ENCODE measurements at regions not wholly inside any gene's neighbourhood (a gene's known extent, or its start where the extent isn't known, plus 50 kb on each side); places are given as distances from the start of the nearest gene placed in this dataset.
A peak's percentile ranks its signal among the peaks of the same experiment; 100 is the strongest.

DNA sequence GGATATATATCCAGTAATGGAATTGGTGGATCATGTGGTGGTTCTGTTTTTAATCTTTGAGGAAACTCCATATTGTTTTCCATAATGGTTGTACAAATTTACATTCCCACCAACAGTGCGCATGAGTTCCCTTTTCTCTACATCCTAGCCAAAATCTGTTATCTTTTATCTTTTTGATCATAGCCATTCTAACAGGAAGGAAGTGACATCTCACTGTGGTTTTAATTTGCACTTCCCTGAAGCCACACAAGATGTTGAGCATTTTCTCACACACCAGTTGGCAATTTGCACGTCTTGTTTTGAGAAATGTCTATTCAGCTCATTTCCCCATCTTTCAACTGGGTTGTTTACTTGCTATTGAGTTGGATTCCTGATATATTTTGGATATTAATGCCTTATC, 194.9 kb downstream of the CBLL2 start:
- Mint-ChIP-seq H3K4me1 (ENCODE audit: low read depth) (no peaks in the 10 kb centered on the region), H3K36me3 (ENCODE audit: low read depth) (no peaks in the 10 kb centered on the region), H3K9me3 (no peaks in the 10 kb centered on the region), H3K27me3 (ENCODE audit: insufficient read depth) (no peaks in the 10 kb centered on the region), H3K4me3 (no peak overlapping the region), H3K27ac (no peak overlapping the region)
- DNase-seq, result no peak
- TF ChIP-seq, protein P1, sequence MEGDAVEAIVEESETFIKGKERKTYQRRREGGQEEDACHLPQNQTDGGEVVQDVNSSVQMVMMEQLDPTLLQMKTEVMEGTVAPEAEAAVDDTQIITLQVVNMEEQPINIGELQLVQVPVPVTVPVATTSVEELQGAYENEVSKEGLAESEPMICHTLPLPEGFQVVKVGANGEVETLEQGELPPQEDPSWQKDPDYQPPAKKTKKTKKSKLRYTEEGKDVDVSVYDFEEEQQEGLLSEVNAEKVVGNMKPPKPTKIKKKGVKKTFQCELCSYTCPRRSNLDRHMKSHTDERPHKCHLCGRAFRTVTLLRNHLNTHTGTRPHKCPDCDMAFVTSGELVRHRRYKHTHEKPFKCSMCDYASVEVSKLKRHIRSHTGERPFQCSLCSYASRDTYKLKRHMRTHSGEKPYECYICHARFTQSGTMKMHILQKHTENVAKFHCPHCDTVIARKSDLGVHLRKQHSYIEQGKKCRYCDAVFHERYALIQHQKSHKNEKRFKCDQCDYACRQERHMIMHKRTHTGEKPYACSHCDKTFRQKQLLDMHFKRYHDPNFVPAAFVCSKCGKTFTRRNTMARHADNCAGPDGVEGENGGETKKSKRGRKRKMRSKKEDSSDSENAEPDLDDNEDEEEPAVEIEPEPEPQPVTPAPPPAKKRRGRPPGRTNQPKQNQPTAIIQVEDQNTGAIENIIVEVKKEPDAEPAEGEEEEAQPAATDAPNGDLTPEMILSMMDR (IDR thresholded peaks at IDR 0.05), result no peak

DNA sequence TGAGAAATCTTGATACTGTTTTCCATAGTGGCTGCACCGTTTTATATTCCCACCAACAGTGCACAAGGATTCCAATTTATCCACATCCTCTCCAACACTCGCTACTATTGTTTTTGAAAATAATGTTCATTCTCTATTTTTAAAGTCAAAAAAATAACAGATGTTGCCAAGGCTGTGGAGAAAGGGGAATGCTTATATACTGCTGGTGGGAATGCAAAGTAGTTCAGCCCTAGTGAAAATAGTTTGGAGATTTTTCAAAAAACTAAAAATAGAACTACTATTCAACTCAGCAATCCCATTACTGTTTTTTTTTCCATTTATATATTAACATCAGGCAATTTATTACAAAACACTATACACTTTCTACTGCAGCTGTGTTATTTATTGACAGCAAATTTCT, 208.7 kb downstream of the CBLL2 start:
- no peaks in the 10 kb centered on the region for H3K4me1 Mint-ChIP-seq (ENCODE audit: low read depth)
- TF ChIP-seq, protein P1 (IDR thresholded peaks at IDR 0.05), result no peak
- H3K27ac Mint-ChIP-seq, result no peak overlapping the region
- H3K4me3 Mint-ChIP-seq, result no peak overlapping the region
- H3K36me3 Mint-ChIP-seq (ENCODE audit: low read depth), result peaks cover 11% of the 10 kb centered on the region; the same call in 1 of the 2 replicates
- DNase-seq, result peak; percentile 2
- peaks cover 13% of the 10 kb centered on the region; the same call in 1 of the 2 replicates for H3K9me3 Mint-ChIP-seq
- no peaks in the 10 kb centered on the region for H3K27me3 Mint-ChIP-seq (ENCODE audit: insufficient read depth)

DNA sequence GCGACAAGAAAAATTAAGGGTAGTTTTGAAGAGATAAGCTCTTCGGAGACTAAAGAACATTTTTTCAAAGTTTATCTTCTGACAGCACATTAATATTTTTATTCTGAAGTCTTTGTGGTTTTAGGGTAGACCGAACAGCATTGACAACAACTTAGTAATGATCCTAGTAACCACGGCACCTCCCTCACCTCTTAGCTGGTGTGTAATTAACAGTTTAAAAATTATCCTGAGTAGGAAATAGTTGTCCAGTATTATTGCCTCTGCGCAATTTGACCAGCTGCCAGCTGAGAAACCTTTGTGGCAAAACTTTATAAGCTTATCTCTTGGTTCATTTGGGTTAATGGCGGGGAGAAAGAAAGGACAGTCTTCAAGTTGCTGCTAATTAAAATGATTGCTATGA, 213.6 kb downstream of the CBLL2 start:
- H3K36me3 Mint-ChIP-seq (ENCODE audit: low read depth), result no peaks in the 10 kb centered on the region
- no peak for DNase-seq
- no peak overlapping the region for H3K4me3 Mint-ChIP-seq
- H3K27me3 Mint-ChIP-seq (ENCODE audit: insufficient read depth), result no peaks in the 10 kb centered on the region
- no peaks in the 10 kb centered on the region for H3K4me1 Mint-ChIP-seq (ENCODE audit: low read depth)
- no peaks in the 10 kb centered on the region for H3K9me3 Mint-ChIP-seq
- TF ChIP-seq, protein P1 (IDR thresholded peaks at IDR 0.05), result no peak
- H3K27ac Mint-ChIP-seq, result no peak overlapping the region

DNA sequence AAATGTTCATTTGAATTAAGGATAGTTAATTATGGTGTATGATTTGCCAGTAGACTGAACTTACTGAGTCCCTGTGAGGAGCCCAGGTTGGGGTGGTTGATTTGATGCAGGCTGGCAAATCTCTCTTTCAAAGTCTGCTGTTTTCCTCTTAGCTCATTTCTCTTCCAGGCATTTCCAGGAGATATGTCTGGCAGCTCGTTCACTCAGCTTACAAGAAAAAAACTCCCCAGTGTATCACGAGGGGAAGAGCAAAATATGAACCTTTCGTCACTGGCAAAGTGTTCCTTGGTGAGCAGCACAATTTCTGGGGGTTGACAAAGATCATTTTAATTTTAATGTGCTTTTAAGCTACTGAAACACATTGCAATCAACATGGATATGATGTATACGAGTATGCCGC, 244.2 kb downstream of the CBLL2 start:
- H3K9me3 Mint-ChIP-seq, result no peaks in the 10 kb centered on the region
- DNase-seq, result no peak
- no peak overlapping the region for H3K27ac Mint-ChIP-seq
- no peaks in the 10 kb centered on the region for H3K27me3 Mint-ChIP-seq (ENCODE audit: insufficient read depth)
- TF ChIP-seq, protein P1 (IDR thresholded peaks at IDR 0.05), result no peak
- no peak overlapping the region for H3K4me3 Mint-ChIP-seq
- peaks cover 7% of the 10 kb centered on the region for H3K4me1 Mint-ChIP-seq (ENCODE audit: low read depth)
- H3K36me3 Mint-ChIP-seq (ENCODE audit: low read depth), result no peaks in the 10 kb centered on the region

DNA sequence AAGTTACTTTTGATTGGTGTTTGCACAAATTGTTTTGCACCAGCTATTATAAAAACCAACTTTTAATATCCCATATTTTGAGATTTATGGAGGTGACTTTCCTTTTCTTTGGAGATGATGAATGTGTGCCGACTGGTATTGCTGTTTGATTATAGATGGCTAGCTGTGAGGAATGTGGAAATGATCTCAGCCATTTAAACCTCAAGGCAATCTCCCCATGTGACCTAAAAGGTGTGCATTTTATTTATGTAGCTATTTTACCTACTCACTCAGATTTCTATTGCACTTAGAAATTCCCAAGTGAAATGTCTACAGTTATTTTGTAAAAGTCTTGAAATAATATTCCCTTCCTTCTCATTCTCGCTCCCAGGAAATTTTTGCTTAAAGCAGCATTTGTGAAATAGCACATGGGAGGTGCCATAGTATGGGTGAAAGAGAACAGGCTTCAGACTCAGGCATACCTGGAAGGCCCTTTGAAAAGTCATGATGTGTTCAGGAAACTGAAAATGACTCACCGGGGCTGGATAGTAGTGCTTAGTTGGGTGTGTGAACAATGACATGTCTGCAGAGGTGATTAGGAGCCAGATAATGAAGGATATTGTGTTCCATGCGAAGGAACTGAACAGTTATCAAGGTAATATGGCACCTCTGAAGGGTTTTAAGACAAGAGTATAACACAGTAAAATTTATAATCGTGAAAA, 247.6 kb downstream of the CBLL2 start:
- no peak for DNase-seq
- no peaks in the 10 kb centered on the region for H3K27me3 Mint-ChIP-seq (ENCODE audit: insufficient read depth)
- H3K36me3 Mint-ChIP-seq (ENCODE audit: low read depth), result no peaks in the 10 kb centered on the region
- no peak overlapping the region for H3K4me3 Mint-ChIP-seq
- peaks cover 7% of the 10 kb centered on the region for H3K4me1 Mint-ChIP-seq (ENCODE audit: low read depth)
- no peaks in the 10 kb centered on the region for H3K9me3 Mint-ChIP-seq
- TF ChIP-seq, protein P1 (IDR thresholded peaks at IDR 0.05), result no peak
- H3K27ac Mint-ChIP-seq, result no peak overlapping the region
